Activated T-cell treated with anti-CD3 and anti-CD28 coated beads, Interleukin-2, amount 50 U/mL, for 48 hours (primary cell): ENCODE measurements at regions not wholly inside any gene's neighbourhood (a gene's known extent, or its start where the extent isn't known, plus 50 kb on each side); places are given as distances from the start of the nearest gene placed in this dataset.

ENCODE experiments used
- DNase-seq, 2 experiments: peaks; one replicate each; pipeline ENCODE4 v3.0.0-alpha.2; 2020

DNA sequence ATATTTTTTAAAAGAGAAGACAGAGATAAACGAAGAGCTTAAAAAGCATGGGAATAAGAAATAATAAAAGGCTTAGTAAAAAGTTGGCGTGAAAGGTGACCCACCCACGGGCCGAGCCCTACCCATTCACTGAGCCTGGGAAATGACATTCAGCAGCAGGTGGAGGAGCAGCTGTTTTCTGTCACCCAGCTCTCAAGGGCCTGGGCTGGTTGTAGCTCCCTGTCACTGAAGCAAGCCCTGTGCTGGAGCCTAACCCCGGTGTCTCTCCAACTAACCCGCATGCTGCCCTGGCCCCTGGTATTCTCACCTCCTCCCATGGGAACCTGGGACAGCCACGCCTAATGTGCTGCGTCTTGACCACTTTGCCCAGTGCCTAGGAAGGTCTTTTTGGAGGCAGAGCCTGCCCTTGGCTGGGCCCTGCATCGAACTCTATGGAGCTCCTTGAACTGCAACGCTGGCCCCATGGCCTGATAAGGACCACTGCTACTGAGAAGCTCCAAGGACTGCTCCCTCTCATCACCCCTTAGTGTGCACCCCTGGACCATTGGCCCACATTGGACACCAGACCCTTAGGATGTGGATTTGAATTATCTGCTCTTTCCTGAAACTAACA lies 68.8 kb upstream of the IYD start:
- DNase-seq = no peak

DNA sequence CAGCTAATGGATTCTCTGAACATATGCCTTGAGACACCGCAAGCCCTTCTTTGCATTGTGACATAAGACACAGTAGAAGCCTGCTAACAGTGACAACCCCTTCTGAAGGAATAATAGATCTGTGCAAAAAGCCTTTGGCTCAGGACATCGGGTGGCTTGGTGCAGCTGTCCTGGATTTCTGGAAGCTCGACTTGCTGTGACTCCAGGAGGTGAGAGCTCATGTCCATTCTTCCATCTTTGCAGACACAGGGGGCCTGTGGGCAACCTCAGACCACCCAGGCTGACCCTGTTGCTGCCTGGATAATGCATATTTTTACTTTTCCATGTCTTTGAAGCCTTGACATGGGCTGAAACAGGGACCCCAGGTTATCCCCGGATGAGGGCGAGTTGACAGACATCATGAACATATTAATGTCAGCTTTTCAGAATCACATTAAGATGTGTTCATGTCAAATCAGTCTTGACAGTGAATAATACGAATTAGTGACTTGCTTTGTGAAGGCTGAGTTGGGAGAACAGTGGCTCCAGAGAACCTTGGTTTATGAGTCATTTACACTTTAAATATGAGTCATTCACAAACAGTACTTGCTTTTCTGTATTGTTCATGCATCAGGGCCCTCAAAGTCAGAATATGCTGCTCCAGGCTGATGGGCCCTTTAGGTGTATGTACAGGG lies 66.8 kb upstream of the IYD start:
- DNase-seq = peak; percentile 28 to 35

DNA sequence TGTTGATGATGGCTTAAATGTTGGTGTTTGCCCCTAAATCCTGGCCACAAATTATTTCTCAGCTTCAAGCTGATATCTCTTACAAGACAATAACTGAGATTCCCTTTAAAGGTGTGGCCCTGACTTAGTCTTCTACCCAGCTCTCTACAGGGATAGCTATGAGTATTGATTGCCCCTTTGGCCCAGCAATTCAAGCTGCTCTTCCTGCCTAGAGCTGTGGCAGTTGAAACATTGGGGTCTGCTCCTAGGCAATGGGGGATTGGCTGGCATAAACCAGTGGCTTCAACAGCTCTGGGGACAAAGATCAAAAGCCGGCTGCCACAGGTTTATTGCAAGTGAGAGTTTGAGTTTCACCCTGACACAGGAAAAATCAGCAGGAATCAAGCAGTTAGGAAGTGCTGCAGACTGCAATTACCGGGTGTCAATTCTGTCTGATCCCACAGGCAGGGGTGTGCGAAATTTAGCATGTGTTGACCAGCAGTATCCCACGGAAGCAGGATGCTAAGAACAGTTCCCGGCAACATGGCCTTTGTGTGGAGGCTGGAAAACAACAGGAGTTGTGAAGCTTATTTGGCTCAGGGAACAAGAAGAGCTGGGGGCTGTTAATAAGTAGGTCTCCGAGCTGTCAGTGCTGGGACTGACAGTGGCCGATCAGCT lies 66.2 kb upstream of the IYD start:
- no peak for DNase-seq

- no peak for DNase-seq
These were observed 65.6 kb upstream of the IYD start for GRCh38 chr6:150303256-150303655.

DNA sequence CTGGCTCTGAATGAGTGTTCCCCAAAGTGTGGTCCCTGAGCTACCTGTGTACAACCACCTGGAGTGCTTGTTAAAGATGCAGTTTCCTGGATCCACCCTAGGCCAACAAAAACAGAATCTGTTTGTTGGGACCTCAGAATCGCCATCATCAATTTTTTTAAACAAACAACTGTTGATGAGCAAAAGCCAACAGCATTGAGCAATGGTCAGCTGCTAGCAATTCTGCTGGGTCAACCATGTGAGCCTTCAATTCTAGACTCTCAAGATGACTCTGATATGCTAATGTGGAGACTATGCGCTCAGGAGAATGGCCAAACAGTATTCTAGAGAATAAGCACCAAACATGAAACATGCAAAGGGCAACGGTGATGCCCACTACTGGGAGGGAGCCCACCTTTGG lies 64.4 kb upstream of the IYD start:
- no peak for DNase-seq

DNA sequence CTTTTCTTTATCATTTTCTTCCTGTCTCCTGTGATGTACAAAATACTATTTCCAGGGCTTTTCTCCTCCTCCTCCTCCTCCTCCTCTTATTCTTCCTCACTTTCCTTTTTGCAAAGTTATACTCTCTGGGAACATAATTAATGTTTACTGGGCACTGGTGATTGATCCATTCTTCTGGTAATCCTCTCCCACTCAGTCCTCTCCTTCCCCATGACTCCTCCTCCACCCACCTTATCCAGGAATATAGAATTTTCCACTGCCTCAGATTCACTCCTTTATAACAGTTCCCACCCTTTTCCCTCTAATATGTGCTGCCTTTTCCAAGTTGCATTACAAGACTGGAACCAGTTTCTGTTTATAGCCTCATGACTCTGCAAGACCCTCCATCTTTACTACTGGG lies 62.5 kb upstream of the IYD start:
- no peak for DNase-seq

- no peak for DNase-seq
These were observed 61.3 kb upstream of the IYD start for GRCh38 chr6:150307520-150307919.

DNA sequence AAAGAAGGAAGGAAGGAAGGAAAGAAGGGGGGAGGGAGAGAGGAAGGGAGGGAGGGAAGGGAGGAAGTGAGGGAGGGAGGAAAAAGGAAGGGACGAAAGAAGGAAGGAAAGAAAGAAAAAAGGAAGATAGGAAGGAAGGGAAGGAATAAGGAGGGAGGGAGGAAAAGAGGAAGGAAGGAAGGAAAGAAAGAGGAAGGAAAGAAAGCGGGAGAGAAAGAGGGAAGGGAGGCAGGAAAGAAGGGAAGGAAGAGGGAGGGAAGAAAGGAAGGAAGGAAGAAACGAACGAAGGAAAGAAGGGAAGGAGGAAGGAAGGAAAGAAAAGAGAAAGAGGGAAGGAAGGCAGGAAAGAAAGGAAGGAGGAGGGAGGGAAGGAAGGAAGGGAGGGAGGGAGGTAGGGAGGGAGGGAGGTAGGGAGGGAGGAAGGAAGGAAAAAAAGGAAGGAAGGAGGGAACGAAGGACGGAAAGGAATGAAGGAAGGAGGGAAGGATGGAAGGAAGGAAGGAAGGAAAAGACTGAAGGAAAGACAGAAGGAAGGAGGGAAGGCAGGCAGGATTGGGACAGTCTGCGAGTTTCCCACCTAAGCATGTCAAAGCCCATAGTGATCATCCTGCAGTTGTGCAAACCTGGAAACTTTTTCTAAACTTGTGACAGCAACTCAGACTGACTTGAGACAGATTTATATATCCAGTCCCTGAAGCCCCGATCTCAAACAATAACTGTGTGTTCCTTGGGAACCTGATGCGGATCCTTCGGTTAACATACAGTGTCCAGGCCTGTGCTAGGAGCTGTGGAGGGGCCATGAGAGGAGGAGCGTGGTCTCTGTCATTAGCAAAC lies 59.8 kb upstream of the IYD start:
- DNase-seq = no peak

GRCh38 chr6:150310539-150310938 lies 58.3 kb upstream of the IYD start:
- no peak for DNase-seq

- DNase-seq = peak; percentile 24
These were observed 57.5 kb upstream of the IYD start for GRCh38 chr6:150311149-150311944.

DNA sequence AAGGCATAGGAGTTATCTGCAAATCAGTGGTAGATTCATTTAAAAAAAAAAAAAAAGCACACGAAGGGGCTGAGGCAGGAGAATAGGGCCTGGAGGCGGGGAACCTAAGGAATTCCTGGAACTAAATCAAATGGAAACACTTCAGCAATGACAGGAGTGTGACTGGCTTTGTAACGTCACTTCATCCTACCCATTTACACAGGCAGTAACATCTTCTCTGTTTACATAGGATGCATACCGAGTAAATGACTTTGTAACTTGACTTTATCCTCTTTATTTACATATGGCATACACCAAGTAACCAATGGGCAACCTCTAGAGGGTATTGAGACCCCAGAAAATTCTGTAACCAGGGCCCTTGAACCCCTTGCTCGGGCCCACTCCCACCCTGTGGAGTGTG lies 56.4 kb upstream of the IYD start:
- no peak for DNase-seq

- no peak for DNase-seq
These were observed 55.8 kb upstream of the IYD start for GRCh38 chr6:150312844-150313584.

GRCh38 chr6:150313781-150314180 lies 55.0 kb upstream of the IYD start:
- no peak for DNase-seq

DNA sequence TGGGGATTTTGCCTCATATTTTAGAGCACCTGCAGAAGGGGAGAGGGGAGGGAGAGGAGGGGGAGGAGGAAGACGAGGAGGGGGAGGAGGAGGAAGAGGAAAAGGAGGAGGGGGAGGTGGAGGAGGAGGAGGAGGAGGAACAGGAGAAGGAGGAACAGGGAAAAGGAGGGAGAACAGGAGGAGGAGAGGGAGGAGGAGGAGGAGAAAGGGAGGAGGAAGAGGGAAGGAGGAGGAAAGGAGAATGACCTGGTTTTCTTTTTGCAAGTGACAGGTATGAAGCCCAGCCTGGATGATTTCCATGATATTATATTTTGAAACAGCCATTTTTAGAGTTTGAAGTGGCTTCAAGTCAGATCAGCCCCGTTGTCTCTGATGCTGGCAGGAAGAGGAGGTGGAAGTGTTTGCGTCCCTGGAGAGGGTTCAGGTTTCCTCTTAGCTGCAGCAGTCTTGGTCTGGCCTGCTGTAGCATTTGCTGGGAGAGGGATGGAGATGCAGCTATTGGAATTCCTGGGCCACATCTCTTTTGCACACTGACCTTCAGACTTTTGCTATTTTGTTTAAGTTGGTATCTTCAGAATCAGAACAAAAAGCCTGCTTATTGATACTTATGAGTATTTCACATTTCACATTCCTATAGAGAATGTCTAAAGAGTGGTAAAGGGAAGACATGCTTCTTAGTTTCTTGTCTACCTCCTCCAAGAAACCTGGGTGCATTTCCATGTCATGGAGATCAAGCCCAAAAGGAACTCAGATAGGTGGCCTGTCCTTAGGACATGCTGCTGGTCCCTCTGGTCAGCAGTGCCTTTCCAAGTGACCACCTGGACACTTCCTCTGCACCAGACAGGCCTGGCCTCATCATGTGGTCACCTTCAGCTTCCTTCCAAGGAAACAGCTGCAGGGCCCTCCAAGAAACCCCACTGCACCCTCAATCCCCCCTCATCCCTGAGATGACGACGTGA lies 54.3 kb upstream of the IYD start:
- no peak for DNase-seq

DNA sequence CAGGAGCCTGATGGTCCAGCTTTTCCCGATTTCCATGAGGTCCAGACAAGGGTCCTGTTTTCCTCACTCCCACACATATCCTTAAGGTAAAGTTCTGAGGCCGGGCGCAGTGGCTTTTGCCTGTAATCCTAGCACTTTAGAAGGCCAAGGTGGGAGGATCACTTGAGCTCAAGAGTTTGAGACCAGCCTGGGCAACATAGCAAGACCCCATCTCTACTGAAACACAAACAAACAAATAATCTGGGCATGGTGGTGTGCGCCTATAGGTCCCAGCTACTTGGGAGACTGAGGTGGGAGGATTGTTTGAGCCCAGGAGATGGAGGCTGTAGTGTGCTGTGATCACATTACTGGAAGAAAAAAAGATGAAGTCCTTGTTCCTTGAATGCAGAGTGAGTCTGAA lies 53.2 kb upstream of the IYD start:
- no peak for DNase-seq

DNA sequence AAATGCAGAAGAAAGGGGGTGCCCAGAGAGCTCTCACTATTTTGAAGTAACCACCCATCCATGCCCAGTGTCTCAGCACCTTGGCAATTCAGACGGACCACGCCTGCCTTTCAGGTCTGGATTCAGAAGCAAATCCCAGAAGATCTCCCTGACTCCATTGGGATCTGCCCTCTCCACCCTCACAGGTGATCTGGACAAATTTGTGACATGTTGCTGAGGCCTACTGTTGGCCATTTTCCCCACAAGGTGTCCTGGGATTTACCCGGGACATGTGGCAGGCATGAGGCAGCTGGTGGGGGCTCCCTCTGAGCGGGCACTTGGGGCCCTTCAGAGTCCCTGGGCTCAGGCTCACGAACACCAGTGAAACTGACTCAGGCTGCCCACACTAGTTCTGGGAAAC lies 51.9 kb upstream of the IYD start:
- DNase-seq = no peak
